ENCODE measurements at regions not wholly inside any gene's neighbourhood (a gene's known extent, or its start where the extent isn't known, plus 50 kb on each side); places are given as distances from the start of the nearest gene placed in this dataset.

DNA sequence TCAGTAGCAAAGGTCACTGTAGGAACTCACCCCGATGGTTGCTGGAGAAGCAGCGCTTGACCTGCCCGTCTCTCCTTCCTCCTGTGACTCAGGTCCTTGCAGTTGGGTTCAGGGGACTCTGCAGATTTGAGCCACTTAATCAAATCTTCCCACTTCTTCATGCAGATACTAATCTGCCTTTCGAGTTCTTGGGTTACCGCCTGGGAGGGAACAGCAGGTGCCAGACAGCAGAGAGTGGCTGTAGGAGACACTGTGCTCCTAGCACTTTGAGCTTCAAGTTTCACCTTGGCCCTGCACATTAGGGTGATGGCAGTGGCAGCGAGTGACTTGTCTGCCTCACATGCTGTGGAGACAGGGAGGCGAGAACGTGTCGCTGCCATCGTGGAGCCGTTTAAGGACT, 478.3 kb downstream of the PSAT1 start:
- peak overlapping the region; percentile 43 for H3K27ac ChIP-seq (ENCODE audit: low read depth, low read length)
- peak overlapping the region; percentile 56 for H3K4me2 ChIP-seq (ENCODE audit: low read depth, low read length, poor library complexity, severe bottlenecking)

DNA sequence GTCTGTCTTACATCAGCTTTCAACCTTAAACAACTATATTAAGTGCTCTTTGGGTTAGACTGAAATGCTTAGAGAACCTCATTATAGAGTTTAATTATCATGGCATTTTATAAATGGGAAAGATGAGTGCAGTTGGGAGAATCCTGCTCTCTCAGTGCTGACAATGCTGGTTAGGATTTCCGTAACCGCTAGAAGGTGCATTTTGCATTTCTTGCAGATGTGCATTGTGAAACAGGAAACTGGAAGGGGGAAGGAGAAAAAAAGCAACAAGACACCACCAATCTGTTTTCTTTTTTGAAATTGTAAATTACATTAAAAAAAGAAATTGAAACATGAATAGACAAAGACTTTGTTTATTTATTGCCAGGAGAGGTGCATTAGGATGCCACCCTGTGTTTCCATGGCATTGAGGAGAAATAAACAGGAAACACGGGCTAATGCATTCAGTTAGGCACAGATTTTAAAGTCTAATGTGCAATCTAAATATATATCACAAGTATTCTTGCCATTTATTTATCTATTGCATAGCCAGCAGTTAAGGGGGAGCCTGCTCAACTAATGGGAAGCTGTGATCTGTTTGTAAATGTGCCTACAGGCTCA, 478.9 kb downstream of the PSAT1 start:
- Histone ChIP-seq H3K9me3 (ENCODE audit: insufficient read depth, low read length) (no peaks in the 10 kb centered on the region), H3K4me3 (ENCODE audit: insufficient read depth, low read length, poor library complexity, severe bottlenecking) (peak overlapping the region; percentile 21), H3K4me2 (ENCODE audit: low read depth, low read length, poor library complexity, severe bottlenecking) (peak overlapping the region; percentile 56), H3K79me2 (ENCODE audit: insufficient read depth, low read length) (no peaks in the 10 kb centered on the region), H3F3A (ENCODE audit: insufficient read depth) (no peaks in the 10 kb centered on the region), H3K36me3 (ENCODE audit: low read length) (no peaks in the 10 kb centered on the region), H3K9me2 (replicated peaks; ENCODE audit: insufficient read depth, low read length) (no peaks in the 10 kb centered on the region), H3K9ac (ENCODE audit: low read length) (peak overlapping the region; percentile 15), H4K20me1 (ENCODE audit: low read depth, low read length) (no peaks in the 10 kb centered on the region), H3K27me3 (ENCODE audit: low read length) (no peaks in the 10 kb centered on the region), H2AFZ (ENCODE audit: low read depth, low read length, severe bottlenecking) (peak overlapping the region; percentile 80), H3K27ac (ENCODE audit: low read depth, low read length) (peak overlapping the region; percentile 43)
- no peak for TF ChIP-seq EZH2phosphoT487 (conservative IDR thresholded peaks at IDR 0.05; ENCODE audit: low read length)
- TF ChIP-seq, protein P1, sequence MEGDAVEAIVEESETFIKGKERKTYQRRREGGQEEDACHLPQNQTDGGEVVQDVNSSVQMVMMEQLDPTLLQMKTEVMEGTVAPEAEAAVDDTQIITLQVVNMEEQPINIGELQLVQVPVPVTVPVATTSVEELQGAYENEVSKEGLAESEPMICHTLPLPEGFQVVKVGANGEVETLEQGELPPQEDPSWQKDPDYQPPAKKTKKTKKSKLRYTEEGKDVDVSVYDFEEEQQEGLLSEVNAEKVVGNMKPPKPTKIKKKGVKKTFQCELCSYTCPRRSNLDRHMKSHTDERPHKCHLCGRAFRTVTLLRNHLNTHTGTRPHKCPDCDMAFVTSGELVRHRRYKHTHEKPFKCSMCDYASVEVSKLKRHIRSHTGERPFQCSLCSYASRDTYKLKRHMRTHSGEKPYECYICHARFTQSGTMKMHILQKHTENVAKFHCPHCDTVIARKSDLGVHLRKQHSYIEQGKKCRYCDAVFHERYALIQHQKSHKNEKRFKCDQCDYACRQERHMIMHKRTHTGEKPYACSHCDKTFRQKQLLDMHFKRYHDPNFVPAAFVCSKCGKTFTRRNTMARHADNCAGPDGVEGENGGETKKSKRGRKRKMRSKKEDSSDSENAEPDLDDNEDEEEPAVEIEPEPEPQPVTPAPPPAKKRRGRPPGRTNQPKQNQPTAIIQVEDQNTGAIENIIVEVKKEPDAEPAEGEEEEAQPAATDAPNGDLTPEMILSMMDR (IDR thresholded peaks at IDR 0.05; ENCODE audit: insufficient read depth, low read length, poor library complexity, severe bottlenecking), result no peak

More for the DNA sequence above, 478.3 kb downstream of the PSAT1 start:
- Histone ChIP-seq H3F3A (ENCODE audit: insufficient read depth) (no peaks in the 10 kb centered on the region), H4K20me1 (ENCODE audit: low read depth, low read length) (no peaks in the 10 kb centered on the region), H3K36me3 (ENCODE audit: low read length) (no peaks in the 10 kb centered on the region), H3K79me2 (ENCODE audit: insufficient read depth, low read length) (no peaks in the 10 kb centered on the region), H3K27me3 (ENCODE audit: low read length) (no peaks in the 10 kb centered on the region), H3K9ac (ENCODE audit: low read length) (0 out of 2 replicates have a peak overlapping the region, but pooled peaks have one; percentile 15), H2AFZ (ENCODE audit: low read depth, low read length, severe bottlenecking) (peak overlapping the region; percentile 80), H3K9me2 (replicated peaks; ENCODE audit: insufficient read depth, low read length) (no peaks in the 10 kb centered on the region), H3K9me3 (ENCODE audit: insufficient read depth, low read length) (no peaks in the 10 kb centered on the region), H3K4me3 (ENCODE audit: insufficient read depth, low read length, poor library complexity, severe bottlenecking) (no peak overlapping the region)
- TF ChIP-seq, protein P1 (IDR thresholded peaks at IDR 0.05; ENCODE audit: insufficient read depth, low read length, poor library complexity, severe bottlenecking), result no peak
- no peak for TF ChIP-seq EZH2phosphoT487 (conservative IDR thresholded peaks at IDR 0.05; ENCODE audit: low read length)

DNA sequence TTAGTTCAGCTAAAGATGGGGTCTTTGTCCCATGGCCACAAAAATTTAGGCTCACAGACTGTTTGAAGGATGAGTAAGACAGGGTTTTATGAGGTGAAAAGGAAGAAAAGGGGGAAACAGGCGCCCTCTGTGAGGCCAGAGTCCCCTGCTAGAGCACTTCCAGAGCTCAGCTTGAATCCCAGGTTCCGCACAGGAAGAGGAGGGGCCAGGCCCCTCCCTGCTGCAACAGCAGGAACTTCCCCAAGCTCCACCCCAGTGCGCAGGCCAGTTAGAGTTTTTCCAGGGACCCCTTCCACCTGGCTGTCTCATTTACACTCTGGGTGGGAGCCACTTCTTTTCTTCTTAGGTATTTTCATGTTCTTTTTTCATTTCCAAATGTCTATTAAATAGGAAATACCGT, 480.8 kb downstream of the PSAT1 start:
- Histone ChIP-seq H3K27ac (ENCODE audit: low read depth, low read length) (no peak overlapping the region), H3K36me3 (ENCODE audit: low read length) (no peaks in the 10 kb centered on the region), H3K4me3 (ENCODE audit: insufficient read depth, low read length, poor library complexity, severe bottlenecking) (no peak overlapping the region)

More for the DNA sequence above, 480.8 kb downstream of the PSAT1 start:
- H3K9me3 ChIP-seq (ENCODE audit: insufficient read depth, low read length), result no peaks in the 10 kb centered on the region
- H3K9me2 ChIP-seq (replicated peaks; ENCODE audit: insufficient read depth, low read length), result no peaks in the 10 kb centered on the region
- H4K20me1 ChIP-seq (ENCODE audit: low read depth, low read length), result no peaks in the 10 kb centered on the region
- no peak overlapping the region for H3K4me2 ChIP-seq (ENCODE audit: low read depth, low read length, poor library complexity, severe bottlenecking)
- H2AFZ ChIP-seq (ENCODE audit: low read depth, low read length, severe bottlenecking), result no peak overlapping the region
- H3K27me3 ChIP-seq (ENCODE audit: low read length), result no peaks in the 10 kb centered on the region
- no peak overlapping the region for H3K9ac ChIP-seq (ENCODE audit: low read length)
- no peak for TF ChIP-seq EZH2phosphoT487 (conservative IDR thresholded peaks at IDR 0.05; ENCODE audit: low read length)
- TF ChIP-seq, protein P1 (IDR thresholded peaks at IDR 0.05; ENCODE audit: insufficient read depth, low read length, poor library complexity, severe bottlenecking), result no peak
- H3K79me2 ChIP-seq (ENCODE audit: insufficient read depth, low read length), result no peaks in the 10 kb centered on the region
- H3F3A ChIP-seq (ENCODE audit: insufficient read depth), result no peaks in the 10 kb centered on the region
